IMR-90 (cell line): ENCODE measurements at regions not wholly inside any gene's neighbourhood (a gene's known extent, or its start where the extent isn't known, plus 50 kb on each side); places are given as distances from the start of the nearest gene placed in this dataset.

ENCODE experiments used
- ATAC-seq: fragments of 200-7000 bp; cut with Tn5 transposase; 2 replicates; pipeline ENCODE4 v1.9.1; 2020; ENCODE audit warnings: low read depth, mild to moderate bottlenecking, moderate library complexity
- BruUV-seq: library from RNA; stranded (reverse); fragments of 400-500 nt; replicated peaks from 2 replicates; lab custom pipeline; 2021; lab: Mats Ljungman, UMichigan
- CTCF ChIA-PET: fragments of 300-600 bp; formaldehyde crosslinking; extraction: SDS; loops from one replicate; lab custom pipeline; 2021; ENCODE audit warnings: antibody characterized with exemption; lab: Yijun Ruan, JAX
- POLR2A ChIA-PET: fragments of 300-600 bp; sonication (Branson Sonifier 250); formaldehyde crosslinking; loops from one replicate; lab custom pipeline; 2022; ENCODE audit warnings: antibody characterized with exemption; ENCODE audit not compliant: unreplicated experiment; lab: Charles Lee
- DNase-seq: peaks from one replicate; pipeline ENCODE4 v3.0.0; 2013
- H2AFZ ChIP-seq: replicated peaks from 2 replicates; pipeline ENCODE3; 2013; ENCODE audit warnings: low read length, mild to moderate bottlenecking; ENCODE audit not compliant: poor library complexity
- H2AK5ac ChIP-seq: 2 replicates; pipeline ENCODE4 v1.6.1; 2013; ENCODE audit warnings: low read depth, low read length, inconsistent platforms
- H2AK9ac ChIP-seq: replicated peaks from 2 replicates; pipeline ENCODE3; 2013; ENCODE audit warnings: mild to moderate bottlenecking, low read depth, low read length, moderate library complexity; ENCODE audit not compliant: poor library complexity
- H2BK120ac ChIP-seq: 2 replicates; pipeline ENCODE4 v1.6.1; 2013; ENCODE audit warnings: low read depth, low read length, inconsistent platforms
- H2BK15ac ChIP-seq: 3 replicates; pipeline ENCODE4 v1.6.1; 2013; ENCODE audit warnings: low read depth, low read length, inconsistent platforms
- H2BK20ac ChIP-seq: 2 replicates; pipeline ENCODE4 v1.6.1; 2013; ENCODE audit warnings: low read depth, mild to moderate bottlenecking, inconsistent platforms, low read length, moderate library complexity
- H2BK5ac ChIP-seq: 2 replicates; pipeline ENCODE4 v1.6.1; 2013; ENCODE audit warnings: mild to moderate bottlenecking, low read depth, low read length, inconsistent platforms; ENCODE audit not compliant: poor library complexity, severe bottlenecking
- H3K14ac ChIP-seq: replicated peaks from 2 replicates; pipeline ENCODE4 v1.6.1; 2013; ENCODE audit warnings: low read depth, low read length, inconsistent platforms
- H3K18ac ChIP-seq: 2 replicates; pipeline ENCODE4 v1.6.1; 2013; ENCODE audit warnings: low read depth, low read length, control low read depth
- H3K23ac ChIP-seq: 2 replicates; pipeline ENCODE4 v1.6.1; 2013; ENCODE audit warnings: low read depth, low read length, inconsistent platforms
- H3K27ac ChIP-seq: 2 replicates; pipeline ENCODE4 v1.5.1; 2013; ENCODE audit warnings: mild to moderate bottlenecking, control low read depth, low read length; ENCODE audit not compliant: insufficient read depth
- H3K27me3 ChIP-seq: 2 replicates; pipeline ENCODE4 v1.6.1; 2013; ENCODE audit warnings: low read length; ENCODE audit not compliant: control insufficient read depth, insufficient read depth
- H3K36me3 ChIP-seq: 2 replicates; pipeline ENCODE4 v1.6.1; 2013; ENCODE audit warnings: low read length, mixed read lengths; ENCODE audit not compliant: control insufficient read depth, insufficient read depth
- H3K4ac ChIP-seq: 2 replicates; pipeline ENCODE4 v1.6.1; 2013; ENCODE audit warnings: low read depth, low read length, inconsistent platforms
- H3K4me1 ChIP-seq: 2 replicates; pipeline ENCODE4 v1.6.1; 2013; ENCODE audit warnings: low read length, mixed read lengths; ENCODE audit not compliant: control insufficient read depth, insufficient read depth
- H3K4me2 ChIP-seq: 2 replicates; pipeline ENCODE4 v1.6.1; 2013; ENCODE audit warnings: low read depth, mild to moderate bottlenecking, control low read depth, low read length, moderate library complexity
- H3K4me3 ChIP-seq: 2 replicates; pipeline ENCODE4 v1.5.1; 2013; ENCODE audit warnings: low read depth, mild to moderate bottlenecking, control low read depth, low read length, moderate library complexity; ENCODE audit not compliant: insufficient read depth
- H3K56ac ChIP-seq: 2 replicates; pipeline ENCODE4 v1.6.1; 2013; ENCODE audit warnings: low read length, inconsistent platforms; ENCODE audit not compliant: insufficient read depth; ENCODE audit errors: extremely low read depth
- H3K79me1 ChIP-seq, 2 experiments: 2 replicates each; pipeline ENCODE4 v1.6.1; 2013; ENCODE audit warnings: low read length in 2 of 2, inconsistent platforms in 1 of 2, low read depth in 1 of 2
- H3K9ac ChIP-seq: 2 replicates; pipeline ENCODE4 v1.6.1; 2013; ENCODE audit warnings: low read depth, low read length, control low read depth
- H3K9me1 ChIP-seq: 2 replicates; pipeline ENCODE4 v1.6.1; 2013; ENCODE audit warnings: low read length, inconsistent platforms; ENCODE audit not compliant: insufficient read depth
- H3K9me3 ChIP-seq: 2 replicates; pipeline ENCODE4 v1.6.1; 2013; ENCODE audit warnings: low read length; ENCODE audit not compliant: control insufficient read depth, insufficient read depth
- H4K20me1 ChIP-seq: 2 replicates; pipeline ENCODE4 v1.6.1; 2013; ENCODE audit warnings: low read length, inconsistent platforms; ENCODE audit not compliant: insufficient read depth
- H4K5ac ChIP-seq: 2 replicates; pipeline ENCODE4 v1.6.1; 2013; ENCODE audit warnings: mild to moderate bottlenecking, low read depth, low read length, control low read depth
- H4K8ac ChIP-seq, 2 experiments: 2 replicates each; pipeline ENCODE4 v1.6.1; 2013; ENCODE audit warnings: low read depth in 2 of 2, low read length in 2 of 2, control low read depth in 1 of 2, inconsistent platforms in 1 of 2
- H4K91ac ChIP-seq: 2 replicates; pipeline ENCODE4 v1.6.1; 2013; ENCODE audit warnings: low read depth, low read length, inconsistent platforms; ENCODE audit not compliant: insufficient read depth
- BHLHE40 ChIP-seq: fragments of 150-350 bp; IDR thresholded peaks from 2 replicates; pipeline ENCODE4 v1.6.1; 2016; ENCODE audit warnings: mild to moderate bottlenecking, low read depth, low read length
- CEBPB ChIP-seq: IDR thresholded peaks from 2 replicates; pipeline ENCODE4 v1.6.1; 2012; ENCODE audit warnings: low read depth, low read length, improper control_type of control experiment
- CHD1 ChIP-seq: IDR thresholded peaks from 2 replicates; pipeline ENCODE4 v1.6.1; 2012; ENCODE audit warnings: low read depth, low read length, improper control_type of control experiment
- FOS ChIP-seq: fragments of 150-350 bp; IDR thresholded peaks from 2 replicates; pipeline ENCODE4 v1.6.1; 2016; ENCODE audit warnings: low read depth, low read length
- MAFK ChIP-seq: IDR thresholded peaks from 2 replicates; pipeline ENCODE4 v1.6.1; 2012; ENCODE audit warnings: low read depth, low read length, improper control_type of control experiment
- MAZ ChIP-seq: IDR thresholded peaks from 2 replicates; pipeline ENCODE4 v1.6.1; 2012; ENCODE audit warnings: low read depth, mild to moderate bottlenecking, low read length, improper control_type of control experiment, moderate library complexity, borderline replicate concordance
- MXI1 ChIP-seq: IDR thresholded peaks from 2 replicates; pipeline ENCODE4 v1.6.1; 2012; ENCODE audit warnings: low read depth, mild to moderate bottlenecking, low read length, moderate library complexity, borderline replicate concordance
- NFE2L2 ChIP-seq: fragments of 150-350 bp; IDR thresholded peaks from 2 replicates; pipeline ENCODE4 v1.6.1; 2016; ENCODE audit warnings: low read depth, mild to moderate bottlenecking, low read length
- POLR2A ChIP-seq: IDR thresholded peaks from 2 replicates; pipeline ENCODE4 v1.6.1; 2012; ENCODE audit warnings: mild to moderate bottlenecking, low read depth, low read length
- RAD21 ChIP-seq: IDR thresholded peaks from 2 replicates; pipeline ENCODE4 v1.6.1; 2012; ENCODE audit warnings: low read length, improper control_type of control experiment
- RCOR1 ChIP-seq: IDR thresholded peaks from 2 replicates; pipeline ENCODE4 v1.6.1; 2012; ENCODE audit warnings: mild to moderate bottlenecking, low read length, improper control_type of control experiment; ENCODE audit not compliant: insufficient replicate concordance
- RFX5 ChIP-seq: IDR thresholded peaks from 2 replicates; pipeline ENCODE4 v1.8.0; 2012; ENCODE audit warnings: low read depth, mild to moderate bottlenecking, low read length, moderate library complexity
- SMC3 ChIP-seq: fragments of 150-350 bp; IDR thresholded peaks from 2 replicates; pipeline ENCODE4 v1.6.1; 2016; ENCODE audit warnings: low read depth, mild to moderate bottlenecking, antibody characterized with exemption, low read length, moderate library complexity
- WGBS, 2 experiments: methylation state at CpG; one replicate each; pipeline versions ENCODE4 v1.1.5 to v1.1.7; 2013; ENCODE audit warnings: missing lambda C conversion rate in 2 of 2; ENCODE audit not compliant: insufficient read length in 1 of 2; ENCODE audit errors: extremely low coverage in 2 of 2; 5-methylcytosine and 5-hydroxymethylcytosine counted together
- dilution Hi-C: fragments of 300-500 bp; cut with HindIII; formaldehyde crosslinking; loops from one replicate; pipeline ENCODE4 v1.14.3; 2018; ENCODE audit warnings: low sequenced_read_pairs; ENCODE audit not compliant: unreplicated experiment
- in situ Hi-C: fragments of 300-500 bp; cut with MboI; formaldehyde crosslinking; loops from 3 replicates; pipeline ENCODE4 v1.14.3; 2019; ENCODE audit warnings: low sequenced_read_pairs, inconsistent platforms, mixed read lengths
- intact Hi-C: fragments of 100-400 bp; cut with micrococcal nuclease; formaldehyde crosslinking; loops from 2 replicates; pipeline ENCODE4 v1.10.0; 2022
- TF ChIP-seq, protein P1 (sequence below): fragments of 150-350 bp; IDR thresholded peaks from 2 replicates; pipeline ENCODE4 v1.6.1; 2017; ENCODE audit warnings: mild to moderate bottlenecking, antibody characterized with exemption, low read length, low read depth
- TF ChIP-seq, protein P2 (sequence below): fragments of 150-350 bp; IDR thresholded peaks from 2 replicates; pipeline ENCODE4 v1.6.1; 2016; ENCODE audit warnings: low read depth, mild to moderate bottlenecking, low read length, moderate library complexity, borderline replicate concordance

DNA sequence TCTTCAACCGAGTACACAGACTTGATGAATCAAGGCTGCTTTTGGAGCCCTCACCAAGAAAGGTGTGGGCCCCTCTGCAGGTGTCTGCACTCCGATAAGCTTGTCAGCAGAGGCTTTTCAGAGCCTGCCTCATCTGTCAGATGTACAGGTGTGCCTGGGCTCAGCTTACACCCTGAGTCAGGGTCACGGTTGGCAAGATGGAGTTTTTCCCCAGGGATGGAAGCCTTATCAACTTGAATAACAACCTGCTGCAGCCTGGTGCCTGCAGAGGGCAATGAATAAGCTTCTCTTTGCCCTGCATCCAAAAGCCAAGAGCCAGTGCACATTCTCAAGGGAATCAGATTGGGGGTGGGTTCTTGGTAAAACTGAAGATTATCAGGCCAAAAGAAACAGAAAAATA, 427.1 kb downstream of the CD83 start (continued):
- TF ChIP-seq, protein P1, sequence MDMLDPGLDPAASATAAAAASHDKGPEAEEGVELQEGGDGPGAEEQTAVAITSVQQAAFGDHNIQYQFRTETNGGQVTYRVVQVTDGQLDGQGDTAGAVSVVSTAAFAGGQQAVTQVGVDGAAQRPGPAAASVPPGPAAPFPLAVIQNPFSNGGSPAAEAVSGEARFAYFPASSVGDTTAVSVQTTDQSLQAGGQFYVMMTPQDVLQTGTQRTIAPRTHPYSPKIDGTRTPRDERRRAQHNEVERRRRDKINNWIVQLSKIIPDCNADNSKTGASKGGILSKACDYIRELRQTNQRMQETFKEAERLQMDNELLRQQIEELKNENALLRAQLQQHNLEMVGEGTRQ: no peak
- TF ChIP-seq SMC3 (no peak), BHLHE40 (no peak)

- no peaks in the 10 kb centered on the region for H3K36me3 ChIP-seq
- no peak overlapping the region for H4K8ac ChIP-seq
- no peak overlapping the region for H4K5ac ChIP-seq
- ChIA-PET POLR2A (no interaction called here), CTCF (no interaction called here)
- no peak overlapping the region for H3K4me2 ChIP-seq
- no peak overlapping the region for H3K4me3 ChIP-seq
- ATAC-seq: no peak
- H3K23ac ChIP-seq: no peak overlapping the region
- no peak overlapping the region for H3K4ac ChIP-seq
- H2BK20ac ChIP-seq: no peak overlapping the region
- H3K18ac ChIP-seq: no peak overlapping the region
- no peak overlapping the region for H2AK5ac ChIP-seq
- H3K27me3 ChIP-seq: peaks cover 2% of the 10 kb centered on the region; the same call in 1 of the 2 replicates
- BruUV-seq: no TSS peak
- intact Hi-C loops: no loop called here
- H3K14ac ChIP-seq: no peak overlapping the region
- no peak overlapping the region for H2AFZ ChIP-seq
- H3K4me1 ChIP-seq: peaks cover 5% of the 10 kb centered on the region
- H3K9me3 ChIP-seq: no peaks in the 10 kb centered on the region
- no peak for DNase-seq
- H2AK9ac ChIP-seq: no peak overlapping the region
- in situ Hi-C loops: no loop called here
- no peak overlapping the region for H2BK15ac ChIP-seq
- H3K9me1 ChIP-seq: 0 out of 2 replicates have a peak, but pooled peaks cover 3% of the 10 kb centered on the region
- no CpG with 5 or more reads among the region's 2 CpGs for WGBS, 2 experiments
- no peak overlapping the region for H3K9ac ChIP-seq
- H3K79me1 ChIP-seq: no peaks in the 10 kb centered on the region
- no peak overlapping the region for H3K56ac ChIP-seq
- dilution Hi-C loops: no loop called here
- H2BK120ac ChIP-seq: no peak overlapping the region
- H2BK5ac ChIP-seq: no peak overlapping the region
- H3K27ac ChIP-seq: no peak overlapping the region
- H4K91ac ChIP-seq: no peak overlapping the region
- no peaks in the 10 kb centered on the region for H4K20me1 ChIP-seq
- TF ChIP-seq RCOR1 (no peak), MXI1 (no peak), SMC3 (no peak), CHD1 (no peak), RFX5 (no peak), RAD21 (no peak), BHLHE40 (no peak), MAFK (no peak), CEBPB (no peak), NFE2L2 (no peak), FOS (no peak), MAZ (no peak), POLR2A (no peak)
- TF ChIP-seq, protein P2, sequence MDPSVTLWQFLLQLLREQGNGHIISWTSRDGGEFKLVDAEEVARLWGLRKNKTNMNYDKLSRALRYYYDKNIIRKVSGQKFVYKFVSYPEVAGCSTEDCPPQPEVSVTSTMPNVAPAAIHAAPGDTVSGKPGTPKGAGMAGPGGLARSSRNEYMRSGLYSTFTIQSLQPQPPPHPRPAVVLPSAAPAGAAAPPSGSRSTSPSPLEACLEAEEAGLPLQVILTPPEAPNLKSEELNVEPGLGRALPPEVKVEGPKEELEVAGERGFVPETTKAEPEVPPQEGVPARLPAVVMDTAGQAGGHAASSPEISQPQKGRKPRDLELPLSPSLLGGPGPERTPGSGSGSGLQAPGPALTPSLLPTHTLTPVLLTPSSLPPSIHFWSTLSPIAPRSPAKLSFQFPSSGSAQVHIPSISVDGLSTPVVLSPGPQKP: no peak
- TF ChIP-seq, protein P1: no peak
Observed at GRCh38 chr6:14545496-14545895, 427.9 kb downstream of the CD83 start.
